Activated CD4-positive, alpha-beta T cell treated with anti-CD3 and anti-CD28 coated beads, Interleukin-2, amount 10 ng/mL, durations not matched to agents 7 days and 5 days (primary cell): ENCODE measurements at regions not wholly inside any gene's neighbourhood (a gene's known extent, or its start where the extent isn't known, plus 50 kb on each side); places are given as distances from the start of the nearest gene placed in this dataset.
"Not testable (repeated sequence)": the region's sequence is repeated elsewhere in the genome, so short reads cannot be mapped to it uniquely, and the experiment has no call there.

Experiments
- CTCF ChIA-PET: fragments of 350-600 bp; sonication (Branson Sonifier 250); formaldehyde crosslinking; loops from one replicate; lab custom pipeline; 2021; ENCODE audit warnings: antibody characterized with exemption; lab: Charles Lee
- POLR2A ChIA-PET: fragments of 350-600 bp; sonication (Branson Sonifier 250); formaldehyde crosslinking; loops from one replicate; lab custom pipeline; 2021; ENCODE audit warnings: antibody characterized with exemption; lab: Charles Lee
- DNase-seq: peaks from one replicate; pipeline ENCODE4 v3.0.0-alpha.2; 2020
- H3K27ac Mint-ChIP-seq: one replicate; pipeline ENCODE4 v1.8.0; 2021; ENCODE audit warnings: mild to moderate bottlenecking, moderate library complexity, mixed read lengths
- H3K27me3 Mint-ChIP-seq: one replicate; pipeline ENCODE4 v1.8.0; 2021; ENCODE audit warnings: mixed read lengths
- H3K36me3 Mint-ChIP-seq: one replicate; pipeline ENCODE4 v1.8.0; 2021; ENCODE audit warnings: low read depth, mixed read lengths
- H3K4me1 Mint-ChIP-seq: one replicate; pipeline ENCODE4 v1.8.0; 2021; ENCODE audit warnings: mixed read lengths
- H3K4me3 Mint-ChIP-seq: one replicate; pipeline ENCODE4 v1.8.0; 2021; ENCODE audit warnings: mild to moderate bottlenecking, moderate library complexity, mixed read lengths
- H3K9me3 Mint-ChIP-seq: one replicate; pipeline ENCODE4 v1.8.0; 2021; ENCODE audit warnings: mixed read lengths

DNA sequence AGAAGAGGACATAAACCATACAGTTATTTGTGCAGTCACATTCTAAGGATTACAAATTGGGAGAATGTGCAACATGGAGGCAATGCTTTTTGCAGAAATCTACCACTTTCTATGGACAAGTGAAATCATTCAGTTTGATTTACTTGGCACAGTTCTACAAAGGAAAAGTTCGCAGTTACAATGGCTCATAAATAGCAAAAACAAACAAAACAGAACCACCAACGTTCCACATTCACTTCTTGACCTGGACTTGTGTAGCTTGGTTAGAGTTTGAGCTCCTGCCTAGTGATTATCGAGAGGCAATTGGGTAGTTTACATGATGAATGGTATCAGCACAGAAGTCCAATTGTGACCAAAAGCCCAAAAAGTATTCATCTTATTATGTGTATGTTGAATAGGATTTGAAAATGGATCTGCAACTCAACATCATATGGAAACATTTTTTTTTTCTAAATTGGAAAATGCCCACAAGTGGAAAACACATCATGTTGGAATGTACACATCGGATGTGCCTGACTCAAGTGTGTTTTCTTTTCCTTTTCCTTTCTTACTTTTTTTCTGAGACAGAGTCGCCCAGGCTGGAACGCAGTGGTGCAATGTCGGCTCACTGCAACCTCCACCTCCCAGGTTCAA is 123.8 kb downstream of the LUZP4 start:
- H3K36me3 Mint-ChIP-seq = no peaks in the 10 kb centered on the region
- no peaks in the 10 kb centered on the region for H3K9me3 Mint-ChIP-seq
- ChIA-PET POLR2A (no interaction called here), CTCF (no interaction called here)
- no peak overlapping the region for H3K27ac Mint-ChIP-seq
- H3K4me1 Mint-ChIP-seq = no peaks in the 10 kb centered on the region
- H3K4me3 Mint-ChIP-seq = no peak overlapping the region
- no peak for DNase-seq
- H3K27me3 Mint-ChIP-seq = no peaks in the 10 kb centered on the region

DNA sequence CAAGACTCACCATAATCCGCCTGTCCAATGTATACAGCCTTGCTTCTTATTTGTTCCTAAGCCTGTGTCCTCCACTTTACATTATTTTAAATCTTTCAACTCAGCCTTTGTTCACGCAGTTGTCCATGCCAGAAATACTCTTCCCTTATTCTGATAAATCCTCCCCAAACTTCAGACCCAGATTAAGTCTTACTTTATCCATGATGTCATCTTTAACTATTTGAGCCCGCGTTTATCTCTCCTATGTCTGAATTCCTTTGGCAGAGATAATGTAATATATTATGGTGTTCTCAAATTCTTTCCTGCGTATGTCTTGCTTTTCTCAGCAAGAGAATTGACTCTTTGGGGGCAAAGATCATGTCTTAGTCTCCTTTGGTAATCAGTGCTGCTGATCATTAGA is 129.6 kb downstream of the LUZP4 start:
- H3K4me1 Mint-ChIP-seq = no peaks in the 10 kb centered on the region
- no peak for DNase-seq
- H3K4me3 Mint-ChIP-seq = no peak overlapping the region
- POLR2A ChIA-PET = no interaction called here
- CTCF ChIA-PET = no interaction called here
- no peaks in the 10 kb centered on the region for H3K27me3 Mint-ChIP-seq
- H3K27ac Mint-ChIP-seq = no peak overlapping the region
- H3K36me3 Mint-ChIP-seq = no peaks in the 10 kb centered on the region
- no peaks in the 10 kb centered on the region for H3K9me3 Mint-ChIP-seq

DNA sequence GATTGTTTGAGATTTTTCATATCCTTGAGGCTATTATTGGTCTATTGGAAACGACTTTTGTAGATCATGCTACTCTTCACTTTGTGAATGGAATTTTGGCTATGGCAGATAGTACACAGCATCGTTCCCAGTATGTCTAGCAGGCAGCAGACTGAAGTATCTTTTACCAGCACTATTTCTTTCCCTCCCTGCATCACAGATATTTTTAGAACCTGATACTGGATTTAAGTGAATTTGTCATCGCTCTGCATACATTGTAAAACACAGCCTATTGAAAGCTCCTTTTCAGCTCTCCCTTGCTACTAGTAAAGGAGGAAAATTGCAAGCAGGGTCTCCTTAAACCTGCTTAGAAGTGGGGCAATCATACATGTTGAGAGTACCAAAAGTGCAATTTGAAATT is 133.6 kb downstream of the LUZP4 start:
- CTCF ChIA-PET = interaction anchor here (0.7 kb wide), 1 partner anchor 1164 kb away, joined by 3 read pairs; no protein-coding TSS in a partner anchor
- Mint-ChIP-seq H3K4me3 (no peak overlapping the region), H3K27me3 (no peaks in the 10 kb centered on the region), H3K27ac (no peak overlapping the region), H3K9me3 (no peaks in the 10 kb centered on the region), H3K36me3 (no peaks in the 10 kb centered on the region), H3K4me1 (no peaks in the 10 kb centered on the region)
- DNase-seq = no peak
- POLR2A ChIA-PET = no interaction called here

GRCh38 chrX:115425359-115425758 is 135.6 kb upstream of the PLS3 start:
- ChIA-PET POLR2A (no interaction called here), CTCF (no interaction called here)
- H3K36me3 Mint-ChIP-seq = no peaks in the 10 kb centered on the region
- no peaks in the 10 kb centered on the region for H3K9me3 Mint-ChIP-seq
- DNase-seq = no peak
- H3K4me3 Mint-ChIP-seq = no peak overlapping the region
- no peaks in the 10 kb centered on the region for H3K27me3 Mint-ChIP-seq
- H3K4me1 Mint-ChIP-seq = no peaks in the 10 kb centered on the region
- H3K27ac Mint-ChIP-seq = no peak overlapping the region

GRCh38 chrX:115427861-115428410 is 133.0 kb upstream of the PLS3 start:
- Mint-ChIP-seq H3K27ac (no peak overlapping the region), H3K4me1 (no peaks in the 10 kb centered on the region), H3K27me3 (no peaks in the 10 kb centered on the region), H3K9me3 (no peaks in the 10 kb centered on the region), H3K4me3 (no peak overlapping the region), H3K36me3 (no peaks in the 10 kb centered on the region)
- ChIA-PET CTCF (no interaction called here), POLR2A (no interaction called here)
- DNase-seq = no peak

DNA sequence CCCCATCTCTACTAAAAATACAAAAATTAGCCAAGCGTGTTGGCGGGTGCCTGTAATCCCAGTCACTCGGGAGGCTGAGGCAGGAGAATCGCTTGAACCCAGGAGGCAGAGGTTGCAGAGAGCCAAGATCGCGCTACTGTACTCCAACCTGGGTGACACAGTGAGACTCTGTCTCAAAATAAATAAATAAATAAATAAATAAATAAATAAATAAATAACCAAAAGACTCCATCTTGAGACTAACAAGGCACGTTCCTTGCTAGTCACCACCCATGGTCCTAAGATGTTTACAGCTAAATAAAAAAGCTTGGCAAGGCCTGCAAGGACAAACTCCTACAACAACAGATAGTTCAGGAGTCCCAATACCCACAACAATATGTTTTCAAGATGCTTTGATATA is 126.1 kb upstream of the PLS3 start:
- H3K4me3 Mint-ChIP-seq, H3K27me3 Mint-ChIP-seq, DNase-seq, H3K27ac Mint-ChIP-seq, H3K9me3 Mint-ChIP-seq, H3K36me3 Mint-ChIP-seq, POLR2A ChIA-PET, CTCF ChIA-PET, H3K4me1 Mint-ChIP-seq: not testable (repeated sequence)

DNA sequence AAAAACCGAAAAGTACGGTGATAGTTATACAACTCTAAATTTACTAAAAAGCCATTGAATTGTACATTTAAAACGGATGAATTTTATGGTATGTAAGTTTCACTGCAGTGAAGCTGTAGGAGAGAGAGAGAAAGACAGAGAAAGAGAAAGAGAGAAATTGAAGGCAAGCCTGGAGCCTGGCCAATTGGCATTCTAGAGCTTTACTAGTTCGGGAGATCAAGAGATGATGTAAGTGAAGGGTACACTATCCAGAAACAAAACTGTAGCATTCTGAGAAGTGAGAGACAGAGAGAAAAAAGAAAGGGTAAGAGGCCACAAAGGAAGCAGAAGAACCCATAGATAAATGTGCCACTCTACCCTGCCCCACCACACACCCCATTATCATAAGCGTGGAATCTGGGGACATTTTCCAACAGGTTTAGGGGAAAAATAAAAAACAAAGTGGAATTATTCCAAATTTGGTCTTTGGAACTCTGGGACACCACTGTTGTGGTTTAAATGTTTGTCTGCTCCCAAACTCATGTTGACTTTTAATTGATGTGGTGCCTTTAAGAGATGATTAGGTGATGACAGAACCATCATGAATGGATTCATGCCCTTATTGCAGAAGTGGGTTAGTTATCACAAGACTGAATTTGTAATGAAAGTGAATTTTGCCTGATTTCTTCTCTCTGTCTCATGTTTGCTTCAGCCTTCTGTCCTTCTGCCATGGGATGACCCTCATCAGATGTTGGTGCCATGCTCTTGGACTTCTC is 123.0 kb upstream of the PLS3 start:
- no peak for DNase-seq
- Mint-ChIP-seq H3K4me3 (no peak overlapping the region), H3K27ac (no peak overlapping the region), H3K36me3 (no peaks in the 10 kb centered on the region), H3K9me3 (peaks cover 3% of the 10 kb centered on the region), H3K4me1 (no peaks in the 10 kb centered on the region), H3K27me3 (no peaks in the 10 kb centered on the region)
- CTCF ChIA-PET = no interaction called here
- POLR2A ChIA-PET = no interaction called here

DNA sequence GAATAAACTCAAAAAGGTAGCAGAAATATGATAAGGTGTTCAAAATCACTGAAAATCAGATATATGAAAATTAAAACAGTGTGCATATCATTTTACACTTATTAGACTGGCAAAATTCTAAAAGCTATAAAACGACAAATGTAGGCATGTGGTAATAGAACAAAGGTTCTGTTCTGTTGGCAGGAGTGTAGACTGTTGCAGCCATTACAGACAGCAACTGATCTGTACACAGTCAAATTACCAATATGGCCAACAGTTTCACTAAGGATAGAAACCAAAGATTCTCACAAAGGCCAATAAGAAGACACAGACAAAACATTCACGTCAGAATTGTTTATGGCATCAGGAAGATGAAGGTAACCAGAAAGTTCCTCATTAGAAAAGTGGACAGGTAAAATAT is 112.8 kb upstream of the PLS3 start:
- H3K4me3 Mint-ChIP-seq = no peak overlapping the region
- no peak overlapping the region for H3K27ac Mint-ChIP-seq
- no peaks in the 10 kb centered on the region for H3K36me3 Mint-ChIP-seq
- ChIA-PET POLR2A (no interaction called here), CTCF (no interaction called here)
- no peak for DNase-seq
- H3K4me1 Mint-ChIP-seq = no peaks in the 10 kb centered on the region
- H3K9me3 Mint-ChIP-seq = no peaks in the 10 kb centered on the region
- no peaks in the 10 kb centered on the region for H3K27me3 Mint-ChIP-seq

GRCh38 chrX:115449742-115450141 is 111.2 kb upstream of the PLS3 start:
- ChIA-PET CTCF (no interaction called here), POLR2A (no interaction called here)
- H3K4me1 Mint-ChIP-seq = no peaks in the 10 kb centered on the region
- H3K27me3 Mint-ChIP-seq = no peaks in the 10 kb centered on the region
- H3K9me3 Mint-ChIP-seq = no peaks in the 10 kb centered on the region
- H3K27ac Mint-ChIP-seq = no peak overlapping the region
- no peak for DNase-seq
- no peaks in the 10 kb centered on the region for H3K36me3 Mint-ChIP-seq
- H3K4me3 Mint-ChIP-seq = no peak overlapping the region

DNA sequence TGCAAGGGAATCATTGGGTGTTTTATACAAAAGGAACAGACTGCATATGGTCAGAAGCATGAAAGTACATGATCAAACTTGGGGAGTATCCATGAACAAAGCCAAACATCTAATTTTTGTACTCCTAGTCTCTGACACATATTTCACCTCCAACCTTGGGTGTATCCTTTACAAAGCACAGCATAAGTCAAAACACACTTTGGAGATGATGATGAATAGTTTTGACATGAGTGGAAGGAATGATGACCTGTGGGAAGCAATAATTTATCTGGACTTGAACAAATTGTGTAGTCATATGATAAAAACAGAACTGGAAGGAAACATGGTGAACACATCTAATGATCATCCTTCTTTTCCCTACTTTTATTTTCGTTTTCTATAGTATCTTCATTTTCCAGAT is 108.7 kb upstream of the PLS3 start:
- ChIA-PET CTCF (no interaction called here), POLR2A (no interaction called here)
- Mint-ChIP-seq H3K27me3 (no peaks in the 10 kb centered on the region), H3K9me3 (no peaks in the 10 kb centered on the region), H3K27ac (no peak overlapping the region), H3K36me3 (no peaks in the 10 kb centered on the region), H3K4me3 (no peak overlapping the region), H3K4me1 (no peaks in the 10 kb centered on the region)
- no peak for DNase-seq

- Mint-ChIP-seq H3K36me3 (no peaks in the 10 kb centered on the region), H3K9me3 (no peaks in the 10 kb centered on the region), H3K27ac (no peak overlapping the region), H3K4me1 (no peaks in the 10 kb centered on the region), H3K27me3 (no peaks in the 10 kb centered on the region), H3K4me3 (no peak overlapping the region)
- CTCF ChIA-PET = no interaction called here
- DNase-seq = no peak
- POLR2A ChIA-PET = no interaction called here
These were observed 100.8 kb upstream of the PLS3 start for GRCh38 chrX:115459883-115460880.

DNA sequence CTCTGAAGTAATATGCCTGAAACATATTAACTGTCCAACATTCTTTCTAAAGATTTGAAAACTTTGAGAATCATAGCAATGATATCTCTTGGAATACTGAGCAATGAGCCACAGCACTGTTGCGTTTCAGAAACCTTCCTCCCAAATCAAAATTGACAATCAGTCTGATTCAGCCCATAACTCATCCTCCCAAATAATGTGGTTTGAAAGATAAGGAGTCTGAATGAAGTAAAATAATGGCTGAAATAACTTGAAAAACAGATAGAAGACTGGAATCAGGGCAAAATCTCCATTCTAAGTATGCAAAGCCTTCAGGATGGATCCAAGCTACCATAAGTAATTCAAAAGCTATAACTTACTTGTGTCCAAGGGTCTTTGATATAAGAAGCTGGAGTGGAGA is 98.6 kb upstream of the PLS3 start:
- Mint-ChIP-seq H3K27me3 (no peaks in the 10 kb centered on the region), H3K4me3 (no peak overlapping the region), H3K9me3 (no peaks in the 10 kb centered on the region), H3K4me1 (no peaks in the 10 kb centered on the region), H3K27ac (no peak overlapping the region), H3K36me3 (no peaks in the 10 kb centered on the region)
- CTCF ChIA-PET = no interaction called here
- POLR2A ChIA-PET = interaction anchor here (0.5 kb wide), 1 partner anchor 192 kb away, joined by 3 read pairs; no protein-coding TSS in a partner anchor
- DNase-seq = no peak

DNA sequence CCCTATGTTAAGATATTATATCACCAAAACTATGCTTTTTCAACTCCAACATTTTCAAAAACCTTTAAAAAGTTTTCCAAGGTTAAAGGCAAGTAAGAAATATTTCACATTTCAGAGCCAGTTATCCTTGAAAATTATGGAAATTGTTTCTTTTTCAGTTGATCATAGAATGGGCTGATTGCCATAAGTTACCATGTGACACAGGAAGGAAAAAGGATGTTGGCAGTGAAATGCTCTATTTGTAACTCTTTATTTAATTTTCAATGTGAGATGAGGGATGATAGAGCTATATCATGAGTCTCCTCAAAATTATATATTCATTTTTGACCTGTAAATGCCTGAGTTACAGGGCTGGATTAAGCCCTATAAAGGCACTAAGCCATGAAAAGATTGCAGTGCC is 93.0 kb upstream of the PLS3 start:
- CTCF ChIA-PET = no interaction called here
- Mint-ChIP-seq H3K36me3 (no peaks in the 10 kb centered on the region), H3K4me3 (no peak overlapping the region), H3K27ac (no peak overlapping the region), H3K9me3 (no peaks in the 10 kb centered on the region), H3K4me1 (no peaks in the 10 kb centered on the region), H3K27me3 (no peaks in the 10 kb centered on the region)
- POLR2A ChIA-PET = no interaction called here
- no peak for DNase-seq
